Hypothalamus (tissue), 51 donors: ENCODE measurements at regions not wholly inside any gene's neighbourhood (a gene's known extent, or its start where the extent isn't known, plus 50 kb on each side); places are given as distances from the start of the nearest gene placed in this dataset.

ENCODE experiments used
- DNase-seq, 51 donors: peaks; one replicate each; lab custom pipeline; 2025; lab: John Stamatoyannopoulos, UW

DNA sequence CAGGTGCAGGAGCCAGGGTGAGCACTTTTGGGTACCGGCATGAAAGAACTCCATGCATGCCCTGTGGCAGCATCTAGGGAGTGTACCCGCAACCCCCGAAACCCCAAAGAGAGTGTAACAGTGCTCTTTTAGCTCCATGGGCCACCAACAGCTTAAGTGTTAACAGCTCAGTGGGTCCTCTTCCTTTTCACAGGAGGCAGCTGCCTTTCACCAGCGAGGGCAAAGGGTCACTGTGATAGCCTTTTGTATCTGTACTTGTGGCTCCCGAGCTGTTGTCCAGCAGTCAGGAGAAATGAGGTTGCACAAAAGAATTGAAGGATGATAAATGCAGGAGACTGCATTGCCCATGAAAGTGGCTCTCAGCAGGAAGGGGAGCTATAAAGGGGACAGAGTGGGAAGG lies 1166.3 kb upstream of the ACVR2A start:
- DNase-seq: no peak

DNA sequence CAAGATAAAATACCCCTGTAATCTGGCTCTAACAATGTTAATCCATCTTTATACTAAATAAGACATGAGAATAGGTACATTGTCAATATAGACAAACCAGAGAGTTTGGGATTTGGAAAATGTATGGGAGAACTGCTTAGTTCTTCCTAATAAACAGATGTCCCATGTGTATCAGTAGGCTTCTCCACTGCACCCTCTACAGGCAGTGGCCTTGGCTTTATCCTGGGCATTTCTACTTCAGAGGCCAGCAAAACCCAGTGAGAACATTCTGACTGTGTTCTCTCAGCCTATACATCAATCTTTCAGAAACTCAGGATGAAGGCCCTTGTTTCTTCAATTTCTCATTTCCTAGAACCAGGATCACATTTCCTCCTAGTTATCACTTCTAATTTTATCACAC lies 1167.5 kb upstream of the ACVR2A start:
- DNase-seq: no peak

GRCh38 chr2:146669735-146670134 lies 1175.1 kb upstream of the ACVR2A start:
- no peak for DNase-seq

GRCh38 chr2:146666340-146666739 lies 1178.5 kb upstream of the ACVR2A start:
- DNase-seq: no peak

DNA sequence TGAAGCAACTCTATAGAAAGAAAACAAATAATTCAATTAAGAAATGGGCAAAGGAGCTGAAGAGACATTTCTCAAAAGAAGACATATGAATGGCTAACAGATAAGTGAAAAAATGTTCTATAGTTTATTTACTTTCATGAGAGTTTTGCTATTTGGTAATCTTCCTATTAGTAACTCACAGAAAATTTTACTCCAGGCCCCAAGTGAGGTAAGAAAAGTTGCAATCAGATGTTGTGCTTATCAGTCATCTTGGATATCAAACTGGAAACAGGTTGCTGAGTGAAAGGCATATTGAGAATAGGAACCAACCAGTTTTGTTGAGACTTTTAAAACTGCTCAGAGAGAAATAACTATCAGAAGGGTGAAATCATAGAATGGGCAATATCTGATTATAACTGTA lies 1179.0 kb upstream of the ACVR2A start:
- DNase-seq: no peak

- DNase-seq: peak in 1 of 51 donors; percentile 0
Measured at GRCh38 chr2:146661473-146662096, 1183.2 kb upstream of the ACVR2A start.

GRCh38 chr2:146659976-146660375 lies 1184.9 kb upstream of the ACVR2A start:
- no peak for DNase-seq

DNA sequence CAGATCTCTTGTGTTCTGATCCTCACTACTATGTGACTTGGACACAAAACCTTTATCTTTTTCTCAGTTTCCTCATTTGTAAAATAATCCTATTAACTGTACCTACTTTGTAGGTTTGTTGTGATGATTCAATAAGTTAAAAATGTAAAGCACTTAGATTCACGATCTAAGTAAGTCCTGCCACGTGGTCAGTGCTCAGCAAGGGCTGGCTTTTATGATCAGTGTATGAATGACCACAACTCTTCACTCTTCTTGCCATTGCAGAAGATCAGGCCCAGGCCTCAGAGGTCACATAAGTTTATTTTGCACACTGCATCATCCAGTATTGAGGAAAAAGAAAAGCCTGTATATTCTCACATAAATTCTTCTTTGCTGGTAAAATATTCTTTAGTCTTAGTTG lies 1192.5 kb upstream of the ACVR2A start:
- DNase-seq: no peak

DNA sequence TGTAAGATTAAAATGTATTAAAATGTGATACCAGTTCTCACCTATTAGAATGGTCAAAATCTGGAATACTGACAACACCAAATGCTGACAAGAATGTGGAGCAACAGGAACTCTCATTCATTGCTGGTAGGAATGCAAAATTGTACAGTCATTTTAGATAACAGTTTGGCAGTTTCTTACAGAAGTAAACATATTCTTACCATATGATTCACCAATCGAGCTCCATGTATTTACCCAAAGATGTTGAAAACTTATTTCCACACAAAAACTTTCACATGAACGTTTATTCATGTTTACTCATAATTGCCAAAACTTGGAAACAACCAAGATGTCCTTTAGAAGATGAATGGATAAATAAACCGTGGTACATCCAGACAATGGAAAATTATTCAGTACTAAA lies 1193.5 kb upstream of the ACVR2A start:
- DNase-seq: no peak

DNA sequence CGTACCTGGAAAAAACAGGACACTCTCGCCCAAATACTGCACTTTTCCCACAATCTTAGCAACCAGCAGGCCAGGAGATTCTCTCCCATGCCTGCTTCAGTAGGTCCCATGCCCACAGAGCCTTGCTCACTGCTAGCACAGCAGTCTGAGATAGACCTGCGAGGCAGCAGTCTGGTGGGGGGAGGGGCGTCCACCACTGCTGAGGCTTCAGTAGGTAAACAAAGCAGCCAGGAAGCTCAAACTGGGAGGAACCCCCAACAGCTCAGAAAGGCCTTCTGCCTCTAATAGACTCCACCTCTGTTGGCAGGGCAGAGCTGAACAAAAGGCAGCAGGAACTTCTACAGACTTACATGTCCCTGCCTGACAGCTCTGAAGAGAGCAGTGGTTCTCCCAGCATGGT lies 1202.8 kb upstream of the ACVR2A start:
- DNase-seq: no peak

DNA sequence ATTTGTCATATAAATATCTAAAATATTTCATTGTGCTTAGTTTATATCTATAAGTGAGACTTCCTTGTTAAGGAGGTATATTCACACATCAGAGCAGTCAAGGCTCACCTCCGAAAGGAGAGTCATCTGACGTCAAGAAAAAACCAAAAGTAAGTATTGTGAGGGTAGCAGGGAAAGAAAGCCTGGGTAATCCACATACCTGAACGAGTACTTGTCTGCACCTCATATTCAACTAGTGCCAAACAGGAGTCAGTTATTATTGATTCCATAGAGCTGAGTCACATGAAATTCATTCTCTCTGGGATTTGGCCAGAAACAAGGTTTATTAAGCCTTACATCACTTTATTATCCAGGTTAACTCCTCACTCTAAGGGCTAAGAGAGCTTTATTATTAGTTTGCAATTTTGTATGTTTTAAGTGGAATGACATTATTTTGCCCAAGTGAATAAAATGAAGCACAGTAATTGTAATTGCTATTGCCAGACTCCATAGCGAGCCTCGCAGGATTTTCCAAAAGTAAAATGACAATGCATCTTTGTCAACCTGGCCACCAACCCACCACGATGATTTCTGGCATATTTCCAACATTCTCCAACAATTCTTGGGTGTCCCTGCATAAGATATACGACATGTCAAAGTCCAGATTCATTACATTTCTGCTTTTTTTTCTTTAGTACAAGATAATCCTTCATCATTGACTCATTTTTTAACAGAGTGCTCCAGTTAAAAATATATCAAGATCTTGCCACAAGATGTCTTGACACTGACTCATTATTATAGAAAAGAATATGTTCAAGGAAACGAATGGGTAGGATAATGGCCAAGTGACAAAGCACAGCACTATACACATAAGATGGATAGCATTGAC lies 1210.4 kb upstream of the ACVR2A start:
- DNase-seq: no peak

DNA sequence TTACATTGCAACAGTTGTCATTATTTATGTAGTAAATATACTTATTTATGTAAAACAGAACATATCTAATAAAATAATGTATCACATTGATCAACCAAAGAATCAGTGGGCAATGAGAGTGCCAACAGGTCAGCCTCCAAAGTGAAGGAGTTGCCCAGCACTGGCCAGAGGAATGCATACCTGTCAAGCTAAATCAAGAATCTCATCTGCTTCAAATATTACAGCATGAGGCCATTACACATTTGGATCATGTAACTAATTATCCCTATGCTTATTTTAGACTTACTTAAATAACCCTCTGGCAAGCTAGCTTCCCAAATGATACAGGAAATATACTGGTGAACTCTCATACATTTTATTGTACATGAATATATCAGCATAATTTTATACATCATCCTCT lies 1211.7 kb upstream of the ACVR2A start:
- DNase-seq: no peak

DNA sequence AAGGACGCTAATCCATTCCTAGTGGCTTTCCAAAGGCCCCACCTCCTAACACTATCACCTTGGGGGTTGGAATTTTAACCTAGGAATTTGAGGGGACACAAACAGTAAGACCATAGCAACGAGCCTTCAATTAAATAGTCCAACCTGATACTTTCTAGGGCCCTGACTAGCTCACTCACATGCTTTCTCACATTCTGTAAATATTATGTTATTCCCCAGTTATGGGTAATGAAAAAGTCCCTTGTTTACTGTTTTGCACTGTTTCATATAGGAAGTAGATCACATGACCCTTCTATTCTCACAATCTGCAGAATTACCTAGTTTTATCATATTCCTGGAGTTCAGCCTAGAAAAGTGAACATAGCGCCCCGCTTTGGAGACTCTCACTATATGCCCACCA lies 1212.1 kb upstream of the ACVR2A start:
- DNase-seq: no peak

GRCh38 chr2:146624430-146625160 lies 1220.2 kb upstream of the ACVR2A start:
- no peak for DNase-seq

- DNase-seq: no peak
Measured at GRCh38 chr2:146623771-146624170, 1221.1 kb upstream of the ACVR2A start.

DNA sequence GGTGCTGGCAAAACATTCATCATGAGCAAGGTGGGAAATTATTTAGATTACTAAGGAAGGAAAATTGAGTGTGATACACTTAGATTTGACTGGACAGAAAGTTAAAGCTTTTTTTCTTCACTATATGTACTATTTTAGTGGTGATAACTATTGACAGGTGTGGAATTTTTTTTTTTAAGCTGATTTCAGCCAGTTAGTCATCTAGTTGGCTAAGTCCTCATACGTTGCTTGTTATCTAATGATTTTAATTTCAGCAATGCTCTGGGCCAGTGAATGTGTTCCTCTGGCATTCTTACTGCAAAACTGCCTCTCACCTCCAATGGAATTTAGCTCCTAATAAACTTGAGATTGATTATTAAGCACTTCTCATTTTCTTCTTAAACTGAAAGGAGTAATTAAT lies 1223.2 kb upstream of the ACVR2A start:
- no peak for DNase-seq

DNA sequence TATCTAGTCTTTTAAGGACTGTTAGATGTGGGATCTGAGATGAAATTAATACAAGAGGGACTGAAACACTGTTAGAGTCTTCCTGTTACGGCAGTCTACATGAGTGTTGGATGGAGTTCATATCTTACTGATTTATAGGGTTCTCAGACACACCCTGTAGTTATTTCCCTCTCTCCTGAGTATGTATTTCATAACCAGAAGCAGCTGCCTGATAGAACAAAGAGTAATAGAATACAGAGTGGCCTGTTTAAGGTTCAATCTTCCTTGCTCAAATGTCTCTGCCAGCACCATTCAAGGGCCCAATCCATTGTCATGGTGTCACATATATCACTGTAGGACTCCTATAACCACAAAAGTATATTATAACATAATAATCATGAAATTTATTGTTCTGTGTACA lies 1229.1 kb upstream of the ACVR2A start:
- no peak for DNase-seq

DNA sequence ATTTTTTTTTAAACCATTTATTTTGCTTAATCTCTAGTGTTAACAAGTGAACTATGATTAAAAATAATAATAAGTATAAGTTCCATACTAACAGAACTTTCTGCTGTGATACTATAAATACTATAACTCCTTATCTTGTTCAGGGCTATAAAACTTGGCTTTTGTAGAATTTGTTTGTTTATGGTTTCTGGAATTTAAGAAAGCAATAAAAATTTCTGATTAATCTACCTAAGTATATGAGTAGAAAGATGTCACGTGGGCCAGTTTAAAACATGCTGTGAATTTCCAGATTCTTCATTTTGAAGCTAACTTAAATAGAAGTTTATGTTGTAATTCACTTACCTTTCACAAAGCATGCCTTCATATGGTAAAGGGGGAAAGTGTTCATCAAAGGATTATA lies 1236.3 kb upstream of the ACVR2A start:
- no peak for DNase-seq

DNA sequence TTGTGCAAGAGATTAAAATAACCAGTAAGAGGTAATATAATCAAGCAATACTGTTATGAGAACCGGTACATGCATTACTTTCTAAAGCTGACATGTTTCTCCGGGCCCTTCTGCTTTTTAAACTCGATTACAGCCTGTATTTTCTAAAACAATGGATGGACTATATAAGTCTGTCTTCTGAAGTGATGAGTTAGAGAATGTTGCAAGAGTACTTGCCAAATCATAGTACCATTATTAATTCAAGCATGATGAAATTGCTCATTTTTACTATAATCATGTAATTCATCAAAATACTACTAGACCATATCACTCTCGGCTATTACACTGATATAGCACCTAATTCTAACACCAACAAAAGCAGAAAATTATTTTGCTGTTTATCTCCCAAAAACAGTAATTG lies 1240.3 kb upstream of the ACVR2A start:
- no peak for DNase-seq

DNA sequence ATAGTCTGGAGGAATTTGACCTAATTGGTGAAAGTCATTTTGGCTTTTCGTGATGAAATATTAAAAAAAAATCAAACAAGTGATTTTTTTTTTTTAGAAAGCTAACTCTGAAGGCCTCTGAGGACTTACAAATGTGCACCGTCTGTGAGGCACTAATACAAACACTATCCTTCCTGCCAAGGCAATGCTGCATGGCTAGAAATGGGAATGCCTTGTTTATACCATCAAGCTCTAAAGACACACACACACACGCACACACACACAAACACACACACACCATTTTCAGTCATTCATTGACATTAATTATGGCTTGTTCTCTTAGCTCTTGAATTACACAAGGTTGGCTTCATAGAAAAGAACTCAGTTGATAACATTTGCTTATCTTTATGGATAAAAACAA lies 1242.0 kb upstream of the ACVR2A start:
- DNase-seq: no peak

GRCh38 chr2:146602383-146602782 lies 1242.4 kb upstream of the ACVR2A start:
- no peak for DNase-seq

DNA sequence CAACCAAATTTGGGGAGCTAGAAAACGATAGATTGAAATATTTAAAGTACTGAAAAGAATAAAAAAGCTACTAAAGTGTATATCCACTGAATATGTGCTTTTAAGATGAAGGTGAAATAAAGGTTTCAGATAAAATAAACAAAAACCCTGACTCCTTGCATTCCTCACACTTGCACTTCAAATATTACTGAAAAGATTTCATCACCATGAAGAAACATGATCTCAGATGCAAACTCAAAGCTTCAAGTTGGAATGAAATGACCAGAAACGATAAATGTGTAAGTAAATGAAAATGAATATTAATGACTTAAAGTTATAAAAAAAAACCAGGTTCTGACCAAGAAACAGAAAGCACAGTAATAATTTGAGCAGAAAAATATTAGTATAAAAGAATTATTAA lies 1246.0 kb upstream of the ACVR2A start:
- no peak for DNase-seq
